ENCODE measurements at regions not wholly inside any gene's neighbourhood (a gene's known extent, or its start where the extent isn't known, plus 50 kb on each side); places are given as distances from the start of the nearest gene placed in this dataset.

DNA sequence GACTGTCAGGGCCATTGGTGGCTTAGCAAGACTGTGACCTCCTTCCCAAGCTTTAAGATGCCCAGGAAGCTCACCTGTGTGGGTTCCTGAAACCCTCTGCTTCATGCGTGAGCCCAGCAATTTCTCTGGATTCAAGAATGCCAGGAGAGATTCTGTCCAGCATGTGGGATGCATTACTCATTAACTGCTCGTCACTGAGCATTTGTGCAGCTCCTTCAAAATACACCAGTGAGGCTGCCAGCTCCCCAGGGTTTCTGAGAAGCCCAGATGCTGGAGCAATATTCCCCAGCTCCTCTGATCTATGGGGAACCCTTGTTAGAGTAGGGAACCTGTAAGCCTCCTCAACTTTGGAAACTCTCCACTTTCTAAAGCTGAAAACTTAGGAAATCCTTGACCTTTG is 126.5 kb downstream of the CHST1 start:
- TF ChIP-seq CTCF (IDR thresholded peaks at IDR 0.05) (no peak), POLR2A (IDR thresholded peaks at IDR 0.05) (no peak), EP300 (IDR thresholded peaks at IDR 0.05) (no peak)
